MV-4-11 (cell line): ENCODE measurements at regions not wholly inside any gene's neighbourhood (a gene's known extent, or its start where the extent isn't known, plus 50 kb on each side); places are given as distances from the start of the nearest gene placed in this dataset.

Experiments
- DNase-seq: peaks from one replicate; lab custom pipeline; 2025; lab: John Stamatoyannopoulos, UW

- no peak for DNase-seq
Observed at GRCh38 chr7:42617806-42618457, 293.9 kb downstream of the C7orf25 start.

- no peak for DNase-seq
Observed at GRCh38 chr7:42617071-42617765, 294.7 kb downstream of the C7orf25 start.

GRCh38 chr7:42614636-42615035 is 297.2 kb downstream of the C7orf25 start:
- no peak for DNase-seq

- DNase-seq, result no peak
Observed at GRCh38 chr7:42611961-42612360, 299.9 kb downstream of the C7orf25 start.

- no peak for DNase-seq
Observed at GRCh38 chr7:42611289-42611928, 300.5 kb downstream of the C7orf25 start.

GRCh38 chr7:42606193-42606905 is 305.5 kb downstream of the C7orf25 start:
- DNase-seq, result no peak

GRCh38 chr7:42605406-42606192 is 306.3 kb downstream of the C7orf25 start:
- DNase-seq, result no peak

GRCh38 chr7:42603496-42603895 is 308.4 kb downstream of the C7orf25 start:
- no peak for DNase-seq

GRCh38 chr7:42597300-42597699 is 314.6 kb downstream of the C7orf25 start:
- DNase-seq, result no peak

- DNase-seq, result no peak
Observed at GRCh38 chr7:42596737-42597136, 315.1 kb downstream of the C7orf25 start.

GRCh38 chr7:42593860-42594259 is 318.0 kb downstream of the C7orf25 start:
- no peak for DNase-seq

- DNase-seq, result no peak
Observed at GRCh38 chr7:42590771-42591310, 321.0 kb downstream of the C7orf25 start.

- no peak for DNase-seq
Observed at GRCh38 chr7:42588876-42589275, 323.0 kb downstream of the C7orf25 start.

GRCh38 chr7:42587806-42588205 is 324.1 kb downstream of the C7orf25 start:
- no peak for DNase-seq

GRCh38 chr7:42580061-42580460 is 331.8 kb downstream of the C7orf25 start:
- no peak for DNase-seq

GRCh38 chr7:42575171-42575570 is 336.7 kb downstream of the C7orf25 start:
- no peak for DNase-seq

- no peak for DNase-seq
Observed at GRCh38 chr7:42574685-42575084, 337.2 kb downstream of the C7orf25 start.

- no peak for DNase-seq
Observed at GRCh38 chr7:42573881-42574672, 337.1 kb upstream of the GLI3 start.

- DNase-seq, result no peak
Observed at GRCh38 chr7:42572561-42572960, 335.6 kb upstream of the GLI3 start.

- no peak for DNase-seq
Observed at GRCh38 chr7:42572056-42572455, 335.0 kb upstream of the GLI3 start.

- DNase-seq, result no peak
Observed at GRCh38 chr7:42570944-42571343, 333.9 kb upstream of the GLI3 start.
